Endothelial cell of umbilical vein (primary cell): ENCODE measurements at regions not wholly inside any gene's neighbourhood (a gene's known extent, or its start where the extent isn't known, plus 50 kb on each side); places are given as distances from the start of the nearest gene placed in this dataset.

Source experiments
- TF ChIP-seq, protein P1 (sequence below): IDR thresholded peaks from 2 replicates; pipeline ENCODE4 v1.6.1; 2011; ENCODE audit not compliant: insufficient read depth, insufficient read length
- TF ChIP-seq, protein P2 (sequence below), 2 donors: IDR thresholded peaks; 1 replicate in 1 of 2; 2 replicates in 1 of 2; pipeline ENCODE4 v1.5.1; 2011; ENCODE audit warnings: low read length in 2 of 2, mild to moderate bottlenecking in 2 of 2, moderate library complexity in 2 of 2, control low read depth in 1 of 2, inconsistent platforms in 1 of 2, low read depth in 1 of 2; ENCODE audit not compliant: insufficient read depth in 1 of 2; ENCODE audit errors: extremely low read depth in 1 of 2

DNA sequence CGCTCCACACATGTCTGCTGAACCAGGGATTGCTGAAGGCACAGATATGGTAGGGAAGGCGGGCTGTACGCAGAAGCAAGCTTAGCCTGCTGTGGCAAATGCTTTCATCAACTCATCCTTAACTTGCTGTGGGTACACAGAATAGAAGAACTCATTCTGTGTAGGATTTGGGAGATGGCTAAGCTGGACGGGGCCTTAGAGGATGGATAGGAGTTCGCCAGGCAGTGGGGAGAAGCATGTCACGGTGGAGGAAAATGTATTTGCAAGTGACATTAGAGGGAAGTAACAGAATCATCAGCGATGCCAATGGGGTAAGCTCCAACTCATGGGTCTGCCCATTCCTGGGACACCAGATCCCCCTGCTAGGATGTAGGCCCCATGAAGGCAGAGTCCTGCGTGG lies 96.7 kb upstream of the SMIM21 start:
- TF ChIP-seq, protein P1, sequence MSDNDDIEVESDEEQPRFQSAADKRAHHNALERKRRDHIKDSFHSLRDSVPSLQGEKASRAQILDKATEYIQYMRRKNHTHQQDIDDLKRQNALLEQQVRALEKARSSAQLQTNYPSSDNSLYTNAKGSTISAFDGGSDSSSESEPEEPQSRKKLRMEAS: no peak
- TF ChIP-seq, protein P2, sequence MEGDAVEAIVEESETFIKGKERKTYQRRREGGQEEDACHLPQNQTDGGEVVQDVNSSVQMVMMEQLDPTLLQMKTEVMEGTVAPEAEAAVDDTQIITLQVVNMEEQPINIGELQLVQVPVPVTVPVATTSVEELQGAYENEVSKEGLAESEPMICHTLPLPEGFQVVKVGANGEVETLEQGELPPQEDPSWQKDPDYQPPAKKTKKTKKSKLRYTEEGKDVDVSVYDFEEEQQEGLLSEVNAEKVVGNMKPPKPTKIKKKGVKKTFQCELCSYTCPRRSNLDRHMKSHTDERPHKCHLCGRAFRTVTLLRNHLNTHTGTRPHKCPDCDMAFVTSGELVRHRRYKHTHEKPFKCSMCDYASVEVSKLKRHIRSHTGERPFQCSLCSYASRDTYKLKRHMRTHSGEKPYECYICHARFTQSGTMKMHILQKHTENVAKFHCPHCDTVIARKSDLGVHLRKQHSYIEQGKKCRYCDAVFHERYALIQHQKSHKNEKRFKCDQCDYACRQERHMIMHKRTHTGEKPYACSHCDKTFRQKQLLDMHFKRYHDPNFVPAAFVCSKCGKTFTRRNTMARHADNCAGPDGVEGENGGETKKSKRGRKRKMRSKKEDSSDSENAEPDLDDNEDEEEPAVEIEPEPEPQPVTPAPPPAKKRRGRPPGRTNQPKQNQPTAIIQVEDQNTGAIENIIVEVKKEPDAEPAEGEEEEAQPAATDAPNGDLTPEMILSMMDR (IDR thresholded peaks at IDR 0.05; ENCODE audit: extremely low read depth in 1 of 2, insufficient read depth in 1 of 2, low read depth in 1 of 2, low read length in 2 of 2): no peak
